Right lobe of liver (tissue), 4 donors: ENCODE measurements at regions not wholly inside any gene's neighbourhood (a gene's known extent, or its start where the extent isn't known, plus 50 kb on each side); places are given as distances from the start of the nearest gene placed in this dataset.

ENCODE experiments used
- CTCF ChIP-seq, 4 donors: fragments of 200-600 bp in 3 of 4; fragments of 450-650 bp in 1 of 4; IDR thresholded peaks; one replicate each; pipeline versions ENCODE4 v1.5.1 to v1.8.0; 2016 to 2022; ENCODE audit warnings: antibody characterized with exemption in 4 of 4, mild to moderate bottlenecking in 2 of 4
- POLR2A ChIP-seq: fragments of 450-650 bp; IDR thresholded peaks from one replicate; pipeline ENCODE4 v1.6.1; 2017; ENCODE audit warnings: antibody characterized with exemption, mild to moderate bottlenecking
- donor health status: DM: no; HTN: no; CAD: no.
- donor health status: DM: no; HTN: no; CAD: no.
- donor health status: DM: no; HTN: yes; CAD: no.

GRCh38 chr13:59441596-59442280, 722.0 kb downstream of the DIAPH3 start:
- TF ChIP-seq CTCF (IDR thresholded peaks at IDR 0.05) (no peak), POLR2A (no peak)
